PC-3 (cell line): ENCODE measurements at regions not wholly inside any gene's neighbourhood (a gene's known extent, or its start where the extent isn't known, plus 50 kb on each side); places are given as distances from the start of the nearest gene placed in this dataset.

Experiments used
- ATAC-seq: fragments of 200-7000 bp; cut with Tn5 transposase; 2 replicates; pipeline ENCODE4 v1.9.1; 2020; ENCODE audit warnings: mild to moderate bottlenecking, moderate library complexity
- BruUV-seq: library from RNA; stranded (reverse); fragments of 400-500 nt; replicated peaks from 2 replicates; lab custom pipeline; 2021; lab: Mats Ljungman, UMichigan
- CTCF ChIA-PET: fragments of 300-600 bp; sonication (Branson Sonifier 250); formaldehyde crosslinking; loops from one replicate; lab custom pipeline; 2022; ENCODE audit warnings: antibody characterized with exemption; lab: Charles Lee
- POLR2A ChIA-PET: fragments of 300-600 bp; sonication (Branson Sonifier 250); formaldehyde crosslinking; loops from one replicate; lab custom pipeline; 2022; ENCODE audit warnings: antibody characterized with exemption; ENCODE audit not compliant: unreplicated experiment; lab: Charles Lee
- DNase-seq: peaks from one replicate; pipeline ENCODE4 v3.0.0-alpha.2; 2015
- H2AFZ ChIP-seq: fragments of 300-600 bp; sonication (generic); 2 replicates; pipeline ENCODE4 v1.6.0; 2016; ENCODE audit warnings: antibody characterized with exemption, low read length
- H3F3A ChIP-seq: fragments of 300-600 bp; sonication (generic); one replicate; pipeline ENCODE4 v1.6.0; 2017; ENCODE audit warnings: antibody characterized with exemption, low read length, control low read depth, mild to moderate bottlenecking; ENCODE audit not compliant: unreplicated experiment
- H3K27ac ChIP-seq: fragments of 300-600 bp; sonication (generic); 2 replicates; pipeline ENCODE4 v1.5.1; 2016; ENCODE audit warnings: mild to moderate bottlenecking, low read length
- H3K27me3 ChIP-seq: fragments of 300-600 bp; sonication (generic); 2 replicates; pipeline ENCODE4 v1.6.1; 2016; ENCODE audit warnings: low read length, mixed read lengths
- H3K36me3 ChIP-seq: fragments of 300-600 bp; sonication (generic); 2 replicates; pipeline ENCODE4 v1.6.1; 2016; ENCODE audit warnings: low read depth, mixed run types, low read length, mixed read lengths
- H3K4me1 ChIP-seq: fragments of 300-600 bp; sonication (generic); 2 replicates; pipeline ENCODE4 v1.5.1; 2016; ENCODE audit warnings: low read length; ENCODE audit not compliant: insufficient read depth
- H3K4me2 ChIP-seq: fragments of 300-600 bp; sonication (generic); 2 replicates; pipeline ENCODE4 v1.6.0; 2016; ENCODE audit warnings: low read length
- H3K4me3 ChIP-seq: fragments of 300-600 bp; sonication (generic); 2 replicates; pipeline ENCODE4 v1.5.1; 2016; ENCODE audit warnings: mild to moderate bottlenecking, low read length, mixed read lengths
- H3K79me2 ChIP-seq: fragments of 300-600 bp; sonication (generic); 2 replicates; pipeline ENCODE4 v1.6.1; 2017; ENCODE audit warnings: low read length, mixed read lengths
- H3K9ac ChIP-seq: fragments of 300-600 bp; sonication (generic); 2 replicates; pipeline ENCODE4 v1.6.0; 2016; ENCODE audit warnings: mild to moderate bottlenecking, low read length
- H3K9me2 ChIP-seq: fragments of 300-600 bp; sonication (generic); replicated peaks from 2 replicates; pipeline ENCODE4 v1.6.1; 2016; ENCODE audit warnings: mixed run types, low read length, mixed read lengths
- H3K9me3 ChIP-seq: fragments of 300-600 bp; sonication (generic); 2 replicates; pipeline ENCODE4 v1.6.1; 2016; ENCODE audit warnings: low read length, mixed read lengths
- H4K20me1 ChIP-seq: fragments of 300-600 bp; sonication (generic); 2 replicates; pipeline ENCODE4 v1.6.1; 2016; ENCODE audit warnings: low read length, mixed read lengths
- CTCF ChIP-seq: fragments of 300-600 bp; sonication (generic); conservative IDR thresholded peaks from 2 replicates; pipeline ENCODE4 v1.5.1; 2017; ENCODE audit warnings: antibody characterized with exemption, low read depth, mild to moderate bottlenecking, low read length
- EZH2 ChIP-seq: fragments of 300-600 bp; sonication (generic); IDR thresholded peaks from one replicate; pipeline ENCODE4 v1.6.1; 2017; ENCODE audit warnings: antibody characterized with exemption, mild to moderate bottlenecking, low read length; ENCODE audit not compliant: unreplicated experiment
- EZH2phosphoT487 ChIP-seq: fragments of 300-600 bp; sonication (generic); IDR thresholded peaks from 2 replicates; pipeline ENCODE4 v1.6.1; 2018; ENCODE audit warnings: mild to moderate bottlenecking, antibody characterized with exemption, low read length, borderline replicate concordance
- intact Hi-C: fragments of 100-400 bp; cut with micrococcal nuclease; formaldehyde crosslinking; loops from 2 replicates; pipeline ENCODE4 v1.9.0; 2023

GRCh38 chr3:35488526-35488925, 150.8 kb upstream of the ARPP21 start:
- no peaks in the 10 kb centered on the region for H3K9me2 ChIP-seq
- H3K27ac ChIP-seq: no peak overlapping the region
- H2AFZ ChIP-seq: no peak overlapping the region
- H3K4me2 ChIP-seq: no peak overlapping the region
- TF ChIP-seq EZH2phosphoT487 (no peak), EZH2 (no peak), CTCF (no peak)
- no peak overlapping the region for H3K9ac ChIP-seq
- no peaks in the 10 kb centered on the region for H3K4me1 ChIP-seq
- no peaks in the 10 kb centered on the region for H4K20me1 ChIP-seq
- peaks cover 9% of the 10 kb centered on the region; the same call in 1 of the 2 replicates for H3K9me3 ChIP-seq
- DNase-seq (no peak), ATAC-seq (no peak)
- no TSS peak for BruUV-seq
- H3K27me3 ChIP-seq: no peaks in the 10 kb centered on the region
- POLR2A ChIA-PET: no interaction called here
- H3K36me3 ChIP-seq: no peaks in the 10 kb centered on the region
- intact Hi-C loops: loop anchor here (5.0 kb wide), 1 partner anchor 169 kb away; no protein-coding TSS in a partner anchor
- CTCF ChIA-PET: no interaction called here
- H3F3A ChIP-seq: no peaks in the 10 kb centered on the region
- H3K79me2 ChIP-seq: no peaks in the 10 kb centered on the region
- no peak overlapping the region for H3K4me3 ChIP-seq

GRCh38 chr3:35492841-35493240, 146.5 kb upstream of the ARPP21 start:
- Histone ChIP-seq H3K9ac (no peak overlapping the region), H3K4me1 (no peaks in the 10 kb centered on the region), H4K20me1 (no peaks in the 10 kb centered on the region), H2AFZ (no peak overlapping the region), H3F3A (no peaks in the 10 kb centered on the region), H3K79me2 (no peaks in the 10 kb centered on the region), H3K9me2 (no peaks in the 10 kb centered on the region), H3K36me3 (no peaks in the 10 kb centered on the region), H3K9me3 (peaks cover 9% of the 10 kb centered on the region; the same call in 1 of the 2 replicates), H3K4me2 (no peak overlapping the region), H3K4me3 (no peak overlapping the region), H3K27ac (no peak overlapping the region), H3K27me3 (no peaks in the 10 kb centered on the region)
- ATAC-seq: no peak
- TF ChIP-seq EZH2: no peak
- TF ChIP-seq EZH2phosphoT487: no peak
- no peak for TF ChIP-seq CTCF
- BruUV-seq: no TSS peak
- ChIA-PET POLR2A (no interaction called here), CTCF (no interaction called here)
- DNase-seq: no peak
- intact Hi-C loops: no loop called here

- H3K9ac ChIP-seq: no peak overlapping the region
- TF ChIP-seq EZH2: no peak
- no peak for TF ChIP-seq CTCF
- TF ChIP-seq EZH2phosphoT487: no peak
- CTCF ChIA-PET: no interaction called here
- POLR2A ChIA-PET: no interaction called here
- no peaks in the 10 kb centered on the region for H3K79me2 ChIP-seq
- H3K4me1 ChIP-seq: no peaks in the 10 kb centered on the region
- no peaks in the 10 kb centered on the region for H4K20me1 ChIP-seq
- H3K9me3 ChIP-seq: peaks cover 6% of the 10 kb centered on the region; the same call in 1 of the 2 replicates
- H2AFZ ChIP-seq: no peak overlapping the region
- no peaks in the 10 kb centered on the region for H3K36me3 ChIP-seq
- H3K4me3 ChIP-seq: no peak overlapping the region
- intact Hi-C loops: no loop called here
- no peak for ATAC-seq
- no peak for DNase-seq
- H3K27ac ChIP-seq: no peak overlapping the region
- H3F3A ChIP-seq: no peaks in the 10 kb centered on the region
- H3K27me3 ChIP-seq: no peaks in the 10 kb centered on the region
- no peak overlapping the region for H3K4me2 ChIP-seq
- BruUV-seq: no TSS peak
- H3K9me2 ChIP-seq: no peaks in the 10 kb centered on the region
Observed at GRCh38 chr3:35498506-35499210, 140.7 kb upstream of the ARPP21 start.
